Lung (tissue), 11 donors: ENCODE measurements at regions not wholly inside any gene's neighbourhood (a gene's known extent, or its start where the extent isn't known, plus 50 kb on each side); places are given as distances from the start of the nearest gene placed in this dataset.
A peak's percentile ranks its signal among the peaks of the same experiment; 100 is the strongest.

Experiments used
- ATAC-seq: fragments of 200-7000 bp; cut with Tn5 transposase; one replicate; pipeline ENCODE4 v1.9.1; 2020; ENCODE audit warnings: moderate number of reproducible peaks; ENCODE audit not compliant: insufficient read depth, low FRiP score
- DNase-seq, 3 donors: peaks; one replicate each; pipeline ENCODE4 v3.0.0-alpha.2; 2013 to 2017
- H3K27ac ChIP-seq, 2 donors: one replicate each; pipeline ENCODE4 v1.5.1; 2013; ENCODE audit warnings: mild to moderate bottlenecking in 2 of 2, moderate library complexity in 2 of 2, control low read depth in 1 of 2, inconsistent platforms in 1 of 2, low read depth in 1 of 2, low read length in 1 of 2
- H3K27me3 ChIP-seq, 3 donors: one replicate each; pipeline ENCODE4 v1.5.1; 2013; ENCODE audit warnings: low read length in 2 of 3; ENCODE audit not compliant: control insufficient read depth in 3 of 3, insufficient read depth in 3 of 3
- H3K36me3 ChIP-seq, 4 donors: one replicate each; pipeline ENCODE4 v1.5.1; 2013; ENCODE audit warnings: low read length in 4 of 4, mild to moderate bottlenecking in 1 of 4, moderate library complexity in 1 of 4; ENCODE audit not compliant: control insufficient read depth in 4 of 4, insufficient read depth in 4 of 4
- H3K4me1 ChIP-seq, 5 donors: one replicate each; pipeline ENCODE4 v1.5.1; 2013; ENCODE audit warnings: low read length in 5 of 5, mild to moderate bottlenecking in 2 of 5, moderate library complexity in 1 of 5; ENCODE audit not compliant: control insufficient read depth in 5 of 5, insufficient read depth in 5 of 5
- H3K4me3 ChIP-seq: one replicate; pipeline ENCODE4 v1.5.1; 2013; ENCODE audit warnings: mild to moderate bottlenecking, control low read depth, moderate library complexity
- H3K9ac ChIP-seq, 2 donors: one replicate each; pipeline ENCODE4 v1.5.1; 2013; ENCODE audit warnings: low read length in 2 of 2, control low read depth in 1 of 2; ENCODE audit not compliant: insufficient read depth in 1 of 2
- H3K9me3 ChIP-seq, 4 donors: one replicate each; pipeline ENCODE4 v1.5.1; 2013; ENCODE audit warnings: low read length in 3 of 4, mild to moderate bottlenecking in 1 of 4, moderate library complexity in 1 of 4; ENCODE audit not compliant: control insufficient read depth in 4 of 4, insufficient read depth in 3 of 4
- CTCF ChIP-seq: IDR thresholded peaks from 2 replicates; pipeline ENCODE4 v1.5.1; 2012; ENCODE audit warnings: mild to moderate bottlenecking; ENCODE audit errors: control extremely low read depth, extremely low read depth
- WGBS, 2 donors: extraction: QIAGEN DNeasy Blood & Tissue Kit; methylation state at CpG; one replicate each; pipeline ENCODE4 v1.1.7; 2013; 5-methylcytosine and 5-hydroxymethylcytosine counted together
- donor health status: control.
- donor health status: control.
- donor health status: Bipolar disorder and iron deficiency.
- donor health status: healthy.
- donor health status: DM: yes; HTN: yes; CAD: no.

- no peaks in the 10 kb centered on the region for H3K9me3 ChIP-seq
- ATAC-seq (no peak), DNase-seq (no peak)
- no peaks in the 10 kb centered on the region for H3K27me3 ChIP-seq
- no peak overlapping the region for H3K4me3 ChIP-seq
- no peak for TF ChIP-seq CTCF
- WGBS, 2 donors, result 68 to 81% methylated on average over 7 of the region's 7 CpGs
- H3K4me1 ChIP-seq, result peaks cover 0 to 14% (median 4%) of the 10 kb centered on the region in 5 donors
- no peaks in the 10 kb centered on the region for H3K36me3 ChIP-seq
- H3K27ac ChIP-seq, result peak overlapping the region in 1 of 2 donors; percentile 13
- no peak overlapping the region for H3K9ac ChIP-seq
These were observed 259.6 kb upstream of the DMRT1 start for GRCh38 chr9:581673-582497.

GRCh38 chr9:582775-583174 lies 258.7 kb upstream of the DMRT1 start:
- Histone ChIP-seq H3K9me3 (no peaks in the 10 kb centered on the region), H3K36me3 (no peaks in the 10 kb centered on the region), H3K4me1 (peaks cover 0 to 14% (median 3%) of the 10 kb centered on the region in 5 donors), H3K27ac (peak overlapping the region in 1 of 2 donors; percentile 13), H3K27me3 (no peaks in the 10 kb centered on the region), H3K4me3 (no peak overlapping the region), H3K9ac (no peak overlapping the region)
- WGBS, 2 donors, result 73 to 82% methylated on average over 3 of the region's 3 CpGs
- no peak for ATAC-seq
- no peak for TF ChIP-seq CTCF
- peak in 2 of 3 donors; percentile 26 to 34 for DNase-seq

GRCh38 chr9:587527-587926 lies 254.0 kb upstream of the DMRT1 start:
- DNase-seq (no peak), ATAC-seq (no peak)
- Histone ChIP-seq H3K27me3 (no peaks in the 10 kb centered on the region), H3K27ac (peak overlapping the region in 1 of 2 donors; percentile 33), H3K9me3 (no peaks in the 10 kb centered on the region), H3K9ac (no peak overlapping the region), H3K36me3 (no peaks in the 10 kb centered on the region), H3K4me1 (peaks cover 4 to 19% (median 5%) of the 10 kb centered on the region in 5 donors), H3K4me3 (no peak overlapping the region)
- WGBS, 2 donors, result 93% methylated on average over 2 of the region's 2 CpGs
- TF ChIP-seq CTCF, result no peak
